ENCODE measurements at regions not wholly inside any gene's neighbourhood (a gene's known extent, or its start where the extent isn't known, plus 50 kb on each side); places are given as distances from the start of the nearest gene placed in this dataset.

DNA sequence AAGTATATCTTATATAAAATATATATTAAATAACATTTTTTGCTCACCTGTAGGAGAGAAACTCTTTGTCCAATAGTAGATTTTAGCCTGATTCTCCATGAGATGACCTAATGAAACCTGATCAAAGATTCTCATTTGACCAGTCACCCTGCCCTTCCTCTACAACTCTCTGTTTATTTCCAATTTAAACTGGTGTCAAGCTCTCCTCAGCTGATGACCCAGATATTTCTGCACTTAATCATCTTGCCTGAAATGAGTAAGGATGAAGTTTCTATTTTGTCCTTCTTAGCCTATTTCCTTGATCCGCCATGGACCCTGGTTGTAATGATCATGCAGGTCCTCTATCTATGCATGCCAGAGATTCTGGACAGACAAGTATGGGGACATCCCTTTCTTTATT lies 179.3 kb upstream of the FGF10 start:
- Histone ChIP-seq H3K27me3 (no peaks in the 10 kb centered on the region), H3K4me1 (no peaks in the 10 kb centered on the region), H3K36me3 (no peaks in the 10 kb centered on the region), H3K9me3 (no peaks in the 10 kb centered on the region), H3K4me3 (no peak overlapping the region), H3K27ac (no peak overlapping the region)
- WGBS, 2 donors = 94 to 98% methylated on average over 1 of the region's 1 CpG
- TF ChIP-seq, protein P1, sequence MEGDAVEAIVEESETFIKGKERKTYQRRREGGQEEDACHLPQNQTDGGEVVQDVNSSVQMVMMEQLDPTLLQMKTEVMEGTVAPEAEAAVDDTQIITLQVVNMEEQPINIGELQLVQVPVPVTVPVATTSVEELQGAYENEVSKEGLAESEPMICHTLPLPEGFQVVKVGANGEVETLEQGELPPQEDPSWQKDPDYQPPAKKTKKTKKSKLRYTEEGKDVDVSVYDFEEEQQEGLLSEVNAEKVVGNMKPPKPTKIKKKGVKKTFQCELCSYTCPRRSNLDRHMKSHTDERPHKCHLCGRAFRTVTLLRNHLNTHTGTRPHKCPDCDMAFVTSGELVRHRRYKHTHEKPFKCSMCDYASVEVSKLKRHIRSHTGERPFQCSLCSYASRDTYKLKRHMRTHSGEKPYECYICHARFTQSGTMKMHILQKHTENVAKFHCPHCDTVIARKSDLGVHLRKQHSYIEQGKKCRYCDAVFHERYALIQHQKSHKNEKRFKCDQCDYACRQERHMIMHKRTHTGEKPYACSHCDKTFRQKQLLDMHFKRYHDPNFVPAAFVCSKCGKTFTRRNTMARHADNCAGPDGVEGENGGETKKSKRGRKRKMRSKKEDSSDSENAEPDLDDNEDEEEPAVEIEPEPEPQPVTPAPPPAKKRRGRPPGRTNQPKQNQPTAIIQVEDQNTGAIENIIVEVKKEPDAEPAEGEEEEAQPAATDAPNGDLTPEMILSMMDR (IDR thresholded peaks at IDR 0.05) = no peak
- TF ChIP-seq POLR2A (IDR thresholded peaks at IDR 0.05) (no peak), EP300 (IDR thresholded peaks at IDR 0.05) (no peak)
- DNase-seq (ENCODE audit: low spot score in 2 of 2) = no peak

DNA sequence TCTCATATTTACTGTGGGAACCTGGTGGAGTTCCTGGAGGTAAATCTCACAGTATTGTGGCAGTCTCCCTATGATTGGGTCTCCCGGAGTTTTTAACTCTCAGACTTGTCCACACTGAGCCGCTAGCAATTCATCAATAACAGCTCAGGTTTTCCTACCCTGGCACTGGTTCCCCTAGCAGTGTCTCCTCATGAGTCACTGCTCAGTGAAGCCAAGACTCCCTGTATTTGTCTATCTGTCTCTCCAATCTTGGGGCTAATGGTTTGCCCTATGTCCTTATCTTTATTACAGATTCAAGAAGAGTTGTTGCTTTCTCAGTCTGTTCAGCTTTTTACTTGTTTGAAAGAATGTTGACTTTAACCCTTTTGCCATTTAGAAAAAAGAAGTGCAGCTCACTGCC lies 176.7 kb upstream of the FGF10 start:
- no peaks in the 10 kb centered on the region for H3K36me3 ChIP-seq
- no peaks in the 10 kb centered on the region for H3K27me3 ChIP-seq
- no peak overlapping the region for H3K4me3 ChIP-seq
- TF ChIP-seq, protein P1 (IDR thresholded peaks at IDR 0.05) = no peak
- TF ChIP-seq EP300 (IDR thresholded peaks at IDR 0.05) = no peak
- TF ChIP-seq POLR2A (IDR thresholded peaks at IDR 0.05) = no peak
- DNase-seq (ENCODE audit: low spot score in 2 of 2) = no peak
- H3K4me1 ChIP-seq = no peaks in the 10 kb centered on the region
- WGBS, 2 donors = 84 to 88% methylated on average over 2 of the region's 2 CpGs
- H3K27ac ChIP-seq = no peak overlapping the region
- no peaks in the 10 kb centered on the region for H3K9me3 ChIP-seq

DNA sequence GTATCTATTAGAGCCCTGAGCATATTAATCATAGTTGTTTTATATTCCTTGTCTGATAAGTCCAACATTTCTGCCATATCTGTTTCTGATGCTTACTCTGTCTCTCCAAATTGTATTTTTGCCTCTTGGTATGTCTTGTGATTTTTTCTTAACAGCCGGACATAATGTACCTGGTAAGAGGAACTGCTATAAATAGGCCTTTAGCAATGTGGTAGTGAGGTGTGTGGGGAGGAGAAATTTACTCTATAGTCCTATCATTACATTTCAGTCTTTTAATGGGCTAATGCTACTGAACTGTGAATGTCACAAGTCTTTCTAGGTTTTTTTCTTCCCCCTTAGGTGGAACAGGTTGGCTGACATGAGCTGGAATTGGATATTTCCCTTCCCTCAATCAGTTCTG lies 176.1 kb upstream of the FGF10 start:
- TF ChIP-seq POLR2A (IDR thresholded peaks at IDR 0.05) (no peak), EP300 (IDR thresholded peaks at IDR 0.05) (no peak)
- TF ChIP-seq, protein P1 (IDR thresholded peaks at IDR 0.05) = no peak
- no peak overlapping the region for H3K27ac ChIP-seq
- H3K27me3 ChIP-seq = no peaks in the 10 kb centered on the region
- no peaks in the 10 kb centered on the region for H3K36me3 ChIP-seq
- no peak overlapping the region for H3K4me3 ChIP-seq
- H3K4me1 ChIP-seq = no peaks in the 10 kb centered on the region
- no peak for DNase-seq (ENCODE audit: low spot score in 2 of 2)
- WGBS, 2 donors = 75 to 90% methylated on average over 1 of the region's 1 CpG
- H3K9me3 ChIP-seq = no peaks in the 10 kb centered on the region

DNA sequence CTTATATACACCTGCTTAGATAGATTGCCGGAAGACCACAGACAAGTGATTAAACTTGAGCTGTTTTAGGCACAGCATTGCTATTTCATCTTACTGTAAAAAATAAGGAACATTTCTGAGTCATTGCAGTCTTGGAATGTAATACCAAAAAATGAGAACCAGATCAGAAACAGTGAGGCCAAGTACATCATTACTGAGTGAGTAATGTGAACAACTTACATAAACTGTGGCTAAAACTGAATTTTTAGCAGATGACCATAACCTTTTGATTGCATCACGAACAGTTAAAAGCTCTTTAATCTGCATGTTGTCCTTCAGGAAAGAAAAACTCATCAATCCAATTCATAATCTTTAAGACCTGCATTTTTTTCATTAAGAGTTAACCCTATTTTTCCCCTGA lies 157.1 kb upstream of the FGF10 start:
- TF ChIP-seq EP300 (IDR thresholded peaks at IDR 0.05) (peak in 1 of 2 donors; percentile 57), POLR2A (IDR thresholded peaks at IDR 0.05) (no peak)
- no peak for DNase-seq (ENCODE audit: low spot score in 2 of 2)
- Histone ChIP-seq H3K27ac (no peak overlapping the region), H3K27me3 (no peaks in the 10 kb centered on the region), H3K4me3 (no peak overlapping the region), H3K36me3 (no peaks in the 10 kb centered on the region), H3K4me1 (no peaks in the 10 kb centered on the region), H3K9me3 (no peaks in the 10 kb centered on the region)
- 54 to 62% methylated on average over 2 of the region's 2 CpGs for WGBS, 2 donors

DNA sequence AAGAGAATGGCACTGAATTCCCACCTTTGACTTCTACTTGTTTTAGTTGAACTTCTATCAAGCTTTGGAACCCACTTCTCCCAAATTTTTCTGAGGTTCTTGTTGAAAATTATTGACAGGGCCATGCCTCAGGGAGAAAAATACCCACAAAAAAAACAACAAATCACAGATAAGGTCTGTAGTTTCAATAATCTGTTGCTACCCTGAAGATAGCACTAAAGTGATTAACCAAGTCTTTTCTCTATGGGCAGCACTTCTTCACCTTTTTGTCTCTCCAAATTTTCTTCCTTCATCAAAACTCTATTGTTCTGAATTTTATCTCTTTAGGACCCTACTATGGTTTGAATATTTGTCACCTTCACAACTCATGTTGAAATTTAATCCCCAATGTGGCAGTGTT lies 154.3 kb upstream of the FGF10 start:
- H3K4me3 ChIP-seq = no peak overlapping the region
- no peak for TF ChIP-seq EP300 (IDR thresholded peaks at IDR 0.05)
- TF ChIP-seq, protein P1 (IDR thresholded peaks at IDR 0.05) = no peak
- TF ChIP-seq POLR2A (IDR thresholded peaks at IDR 0.05) = no peak
- no peaks in the 10 kb centered on the region for H3K27me3 ChIP-seq
- H3K36me3 ChIP-seq = no peaks in the 10 kb centered on the region
- no peak overlapping the region for H3K27ac ChIP-seq
- no peak for DNase-seq (ENCODE audit: low spot score in 2 of 2)
- peaks cover 0 to 5% (median 0%) of the 10 kb centered on the region in 4 donors for H3K4me1 ChIP-seq
- H3K9me3 ChIP-seq = no peaks in the 10 kb centered on the region

DNA sequence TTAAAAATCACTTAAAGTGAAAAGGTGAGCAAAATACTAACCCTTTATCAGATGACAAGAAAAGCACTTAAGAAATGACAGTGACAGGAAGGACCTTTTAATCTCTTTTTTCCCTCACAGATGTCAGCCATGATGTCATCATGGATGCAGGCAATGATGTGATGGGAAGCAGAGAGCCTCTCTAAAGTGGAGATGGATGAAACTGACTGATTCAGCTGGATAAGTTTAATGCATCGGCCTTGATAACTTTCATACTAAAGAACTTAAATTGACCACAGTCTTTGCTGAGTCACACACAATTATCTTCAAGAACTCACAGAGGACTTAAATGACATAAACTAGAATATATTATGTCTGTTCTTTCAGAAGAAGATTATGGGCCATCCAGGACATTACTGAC lies 153.2 kb upstream of the FGF10 start:
- H3K36me3 ChIP-seq = no peaks in the 10 kb centered on the region
- H3K4me3 ChIP-seq = no peak overlapping the region
- no peak for DNase-seq (ENCODE audit: low spot score in 2 of 2)
- H3K4me1 ChIP-seq = peaks cover 0 to 5% (median 0%) of the 10 kb centered on the region in 4 donors
- no peaks in the 10 kb centered on the region for H3K9me3 ChIP-seq
- TF ChIP-seq POLR2A (IDR thresholded peaks at IDR 0.05) (no peak), EP300 (IDR thresholded peaks at IDR 0.05) (no peak)
- TF ChIP-seq, protein P1 (IDR thresholded peaks at IDR 0.05) = no peak
- 92 to 95% methylated on average over 1 of the region's 1 CpG for WGBS, 2 donors
- no peaks in the 10 kb centered on the region for H3K27me3 ChIP-seq
- H3K27ac ChIP-seq = no peak overlapping the region

All from tibial nerve (tissue), 4 donors.